WTC11 (cell line): ENCODE measurements at regions not wholly inside any gene's neighbourhood (a gene's known extent, or its start where the extent isn't known, plus 50 kb on each side); places are given as distances from the start of the nearest gene placed in this dataset.

ENCODE experiments used
- ATF6 ChIP-seq: sonication (generic); formaldehyde crosslinking; IDR thresholded peaks from 2 replicates; pipeline ENCODE4 v1.8.1; 2023; ENCODE audit warnings: mild to moderate bottlenecking, missing genetic modification reagents
- CTCF ChIP-seq: fragments of 200-600 bp; IDR thresholded peaks from 2 replicates; pipeline ENCODE4 v1.8.0; 2022; ENCODE audit warnings: antibody characterized with exemption
- ELF4 ChIP-seq: sonication (generic); formaldehyde crosslinking; IDR thresholded peaks from 2 replicates; pipeline ENCODE4 v1.8.1; 2022; ENCODE audit warnings: low read depth, mild to moderate bottlenecking, moderate library complexity, missing genetic modification reagents
- HMGXB4 ChIP-seq: sonication (generic); formaldehyde crosslinking; IDR thresholded peaks from 2 replicates; pipeline ENCODE4 v1.8.1; 2023; ENCODE audit warnings: mild to moderate bottlenecking, moderate library complexity, missing genetic modification reagents
- MAX ChIP-seq: sonication (generic); formaldehyde crosslinking; IDR thresholded peaks from 2 replicates; pipeline ENCODE4 v1.8.0; 2022; ENCODE audit warnings: mild to moderate bottlenecking, missing genetic modification reagents
- NR2C2 ChIP-seq: sonication (generic); formaldehyde crosslinking; IDR thresholded peaks from 2 replicates; pipeline ENCODE4 v1.8.0; 2022; ENCODE audit warnings: mild to moderate bottlenecking, missing genetic modification reagents
- STAT6 ChIP-seq: sonication (generic); formaldehyde crosslinking; conservative IDR thresholded peaks from 2 replicates; pipeline ENCODE4 v1.8.1; 2023; ENCODE audit warnings: mild to moderate bottlenecking, low read depth, missing genetic modification reagents, moderate library complexity
- USF2 ChIP-seq: sonication (generic); formaldehyde crosslinking; IDR thresholded peaks from 2 replicates; pipeline ENCODE4 v1.8.1; 2023; ENCODE audit warnings: mild to moderate bottlenecking, missing genetic modification reagents, moderate library complexity
- ZNF416 ChIP-seq: fragments of 250-450 bp; sonication (Bioruptor Pico); IDR thresholded peaks from 2 replicates; pipeline ENCODE4 v1.9.0; 2021; ENCODE audit warnings: mild to moderate bottlenecking, inconsistent platforms

GRCh38 chr5:108660291-108660690, 87.4 kb upstream of the FER start:
- no peak for TF ChIP-seq ELF4 (CRISPR knock-in tag)
- TF ChIP-seq ZNF416 (CRISPR knock-in tag) = no peak
- TF ChIP-seq USF2 (CRISPR knock-in tag) = no peak
- TF ChIP-seq STAT6 (CRISPR knock-in tag) = no peak
- no peak for TF ChIP-seq HMGXB4 (CRISPR knock-in tag)
- no peak for TF ChIP-seq CTCF
- TF ChIP-seq ATF6 = no peak
- no peak for TF ChIP-seq MAX (CRISPR knock-in tag)
- no peak for TF ChIP-seq NR2C2 (CRISPR knock-in tag)
